ENCODE measurements at regions not wholly inside any gene's neighbourhood (a gene's known extent, or its start where the extent isn't known, plus 50 kb on each side); places are given as distances from the start of the nearest gene placed in this dataset.

DNA sequence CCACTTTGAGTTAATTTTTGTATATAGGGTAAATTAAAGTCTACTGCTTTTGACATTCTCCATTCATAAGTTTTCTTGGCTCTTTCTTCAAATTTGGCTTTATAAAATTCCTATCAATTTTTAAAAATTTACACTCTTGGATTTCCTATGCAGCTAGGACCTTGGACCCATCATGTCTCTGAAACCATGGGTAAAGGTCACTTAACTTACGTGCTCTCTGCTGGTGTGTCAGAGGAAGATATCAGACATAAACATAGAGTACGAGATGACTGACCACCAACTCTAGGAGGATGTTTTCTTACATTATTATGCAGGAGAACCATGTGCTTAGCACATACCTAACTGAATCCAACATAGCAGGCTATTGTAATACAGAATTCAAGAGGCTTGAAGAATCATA is 62.5 kb upstream of the C1GALT1C1 start:
- Histone ChIP-seq H2AFZ (ENCODE audit: low read depth, low read length, poor library complexity, severe bottlenecking) (no peak overlapping the region), H3K9ac (ENCODE audit: low read length) (no peak overlapping the region), H3K9me2 (ENCODE audit: insufficient read depth) (no peaks in the 10 kb centered on the region), H3K4me2 (ENCODE audit: low read length) (no peak overlapping the region), H4K20me1 (ENCODE audit: insufficient read depth) (no peaks in the 10 kb centered on the region), H3K36me3 (ENCODE audit: control insufficient read depth in 1 of 2, insufficient read depth in 2 of 2, low read length in 2 of 2) (no peaks in the 10 kb centered on the region), H3K4me3 (replicated peaks in 1 of 2; ENCODE audit: low read depth in 1 of 2, low read length in 2 of 2) (no peak overlapping the region), H3K27me3 (ENCODE audit: insufficient read depth, low read length) (no peaks in the 10 kb centered on the region), H3K27ac (ENCODE audit: low read depth, low read length) (no peak overlapping the region), H3K79me2 (ENCODE audit: insufficient read depth, low read length) (no peaks in the 10 kb centered on the region), H3K9me3 (ENCODE audit: control insufficient read depth in 1 of 2, insufficient read depth in 1 of 2, low read depth in 1 of 2, low read length in 2 of 2) (no peaks in the 10 kb centered on the region), H3K4me1 (ENCODE audit: control insufficient read depth in 1 of 2, insufficient read depth in 2 of 2, low read length in 2 of 2) (no peaks in the 10 kb centered on the region)
- POLR2A ChIA-PET = no interaction called here
- RAD21 ChIA-PET (ENCODE audit: low non-redundant PET in 1 of 2, low total read pairs in 2 of 2, uncharacterized antibody in 2 of 2, unreplicated experiment in 2 of 2) = no interaction called here
- intact Hi-C loops (cut with micrococcal nuclease) = no loop called here
- ATAC-seq (no peak), DNase-seq (ENCODE audit: low read depth, low spot score) (no peak)
- no TSS peak for BruUV-seq (replicated peaks)
- CTCF ChIA-PET = no interaction called here
- TF ChIP-seq JUND (IDR thresholded peaks at IDR 0.05) (no peak), POLR2AphosphoS5 (IDR thresholded peaks at IDR 0.05; ENCODE audit: low read depth, low read length) (no peak), EGR1 (IDR thresholded peaks at IDR 0.05; ENCODE audit: low read depth) (no peak), REST (IDR thresholded peaks at IDR 0.05; ENCODE audit: low read depth) (no peak), ATF3 (IDR thresholded peaks at IDR 0.05) (no peak)

DNA sequence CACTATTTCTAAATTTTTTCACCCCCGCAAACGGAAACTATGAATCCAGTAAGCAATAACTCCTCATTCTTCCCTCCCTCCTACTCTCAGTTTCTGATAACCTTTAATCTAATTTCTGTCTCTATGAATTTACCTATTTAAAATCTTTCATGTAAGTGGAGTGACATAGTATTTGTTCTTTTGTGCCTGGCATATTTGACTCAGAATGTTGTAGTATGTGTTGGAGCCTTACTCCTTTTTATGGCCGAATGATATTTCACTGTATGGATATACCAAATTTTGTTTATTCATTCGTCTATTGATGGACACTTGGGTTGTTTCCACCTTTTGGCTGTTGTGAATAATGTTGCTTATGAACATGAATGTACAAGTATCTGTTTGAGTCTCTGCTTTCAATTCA is 61.1 kb upstream of the C1GALT1C1 start:
- no peaks in the 10 kb centered on the region for H3K36me3 ChIP-seq (ENCODE audit: control insufficient read depth in 1 of 2, insufficient read depth in 2 of 2, low read length in 2 of 2)
- ChIA-PET CTCF (no interaction called here), RAD21 (ENCODE audit: low non-redundant PET in 1 of 2, low total read pairs in 2 of 2, uncharacterized antibody in 2 of 2, unreplicated experiment in 2 of 2) (no interaction called here), POLR2A (no interaction called here)
- no peak overlapping the region for H3K4me2 ChIP-seq (ENCODE audit: low read length)
- H3K9ac ChIP-seq (ENCODE audit: low read length) = no peak overlapping the region
- no peaks in the 10 kb centered on the region for H3K79me2 ChIP-seq (ENCODE audit: insufficient read depth, low read length)
- ATAC-seq = no peak
- no peak for DNase-seq (ENCODE audit: low read depth, low spot score)
- no peaks in the 10 kb centered on the region for H3K9me3 ChIP-seq (ENCODE audit: control insufficient read depth in 1 of 2, insufficient read depth in 1 of 2, low read depth in 1 of 2, low read length in 2 of 2)
- H3K4me3 ChIP-seq (replicated peaks in 1 of 2; ENCODE audit: low read depth in 1 of 2, low read length in 2 of 2) = no peak overlapping the region
- no peak overlapping the region for H2AFZ ChIP-seq (ENCODE audit: low read depth, low read length, poor library complexity, severe bottlenecking)
- H3K27me3 ChIP-seq (ENCODE audit: insufficient read depth, low read length) = no peaks in the 10 kb centered on the region
- no peaks in the 10 kb centered on the region for H4K20me1 ChIP-seq (ENCODE audit: insufficient read depth)
- H3K4me1 ChIP-seq (ENCODE audit: control insufficient read depth in 1 of 2, insufficient read depth in 2 of 2, low read length in 2 of 2) = no peaks in the 10 kb centered on the region
- BruUV-seq (replicated peaks) = no TSS peak
- no peak overlapping the region for H3K27ac ChIP-seq (ENCODE audit: low read depth, low read length)
- intact Hi-C loops (cut with micrococcal nuclease) = no loop called here
- no peaks in the 10 kb centered on the region for H3K9me2 ChIP-seq (ENCODE audit: insufficient read depth)
- TF ChIP-seq TCF7L2 (IDR thresholded peaks at IDR 0.05; ENCODE audit: borderline replicate concordance, extremely low read depth, insufficient read depth, insufficient read length) = no peak
- TF ChIP-seq CBX3 (IDR thresholded peaks at IDR 0.05; ENCODE audit: low read depth) = no peak
- TF ChIP-seq FOSL1 (IDR thresholded peaks at IDR 0.05; ENCODE audit: low read depth) = no peak
- TF ChIP-seq SRF (IDR thresholded peaks at IDR 0.05; ENCODE audit: low read depth) = no peak
- TF ChIP-seq JUND (IDR thresholded peaks at IDR 0.05) = no peak
- TF ChIP-seq REST (IDR thresholded peaks at IDR 0.05; ENCODE audit: low read depth) = no peak
- no peak for TF ChIP-seq ZFX (IDR thresholded peaks at IDR 0.05)
- no peak for TF ChIP-seq POLR2AphosphoS5 (IDR thresholded peaks at IDR 0.05; ENCODE audit: low read depth, low read length)
- TF ChIP-seq CTCF (IDR thresholded peaks at IDR 0.05 in 2 of 3, conservative IDR thresholded peaks at IDR 0.05 in 1 of 3; ENCODE audit: borderline replicate concordance in 1 of 3, insufficient read depth in 1 of 3, low read depth in 2 of 3, low read length in 2 of 3) = no peak
- no peak for TF ChIP-seq EGR1 (IDR thresholded peaks at IDR 0.05; ENCODE audit: low read depth)
- TF ChIP-seq CEBPB (IDR thresholded peaks at IDR 0.05; ENCODE audit: low read depth) = no peak

Data from HCT116 (cell line).